OCI-LY7 (cell line): ENCODE measurements at regions not wholly inside any gene's neighbourhood (a gene's known extent, or its start where the extent isn't known, plus 50 kb on each side); places are given as distances from the start of the nearest gene placed in this dataset.
"Not testable (repeated sequence)": the region's sequence is repeated elsewhere in the genome, so short reads cannot be mapped to it uniquely, and the experiment has no call there.

Experiments
- BruUV-seq: library from RNA; stranded (reverse); fragments of 400-500 nt; replicated peaks from 2 replicates; lab custom pipeline; 2021; lab: Mats Ljungman, UMichigan
- CTCF ChIA-PET: fragments of 300-600 bp; sonication (Branson Sonifier 250); formaldehyde crosslinking; loops from one replicate; lab custom pipeline; 2022; ENCODE audit warnings: antibody characterized with exemption; ENCODE audit not compliant: unreplicated experiment; lab: Charles Lee
- POLR2A ChIA-PET: fragments of 300-600 bp; sonication (Branson Sonifier 250); formaldehyde crosslinking; loops from one replicate; lab custom pipeline; 2022; ENCODE audit warnings: antibody characterized with exemption; lab: Charles Lee
- DNase-seq: peaks from one replicate; pipeline ENCODE4 v3.0.0-alpha.2; 2015; ENCODE audit warnings: low spot score
- H2AFZ ChIP-seq: fragments of 200-600 bp; sonication (generic), shearing (Covaris generic); 2 replicates; pipeline ENCODE4 v1.6.1; 2014; ENCODE audit warnings: mild to moderate bottlenecking, antibody characterized with exemption, low read length, moderate library complexity
- H3K27ac ChIP-seq: fragments of 200-600 bp; sonication (generic); 2 replicates; pipeline ENCODE4 v1.5.1; 2014; ENCODE audit warnings: mixed run types, low read depth, mild to moderate bottlenecking, moderate library complexity, low read length, inconsistent platforms; ENCODE audit not compliant: poor library complexity, severe bottlenecking
- H3K36me3 ChIP-seq: fragments of 200-600 bp; sonication (generic); 2 replicates; pipeline ENCODE4 v1.6.1; 2014; ENCODE audit warnings: mild to moderate bottlenecking, antibody characterized with exemption, low read length, moderate library complexity, mixed read lengths; ENCODE audit not compliant: insufficient read depth
- H3K4me1 ChIP-seq: fragments of 200-600 bp; sonication (generic); 2 replicates; pipeline ENCODE4 v1.5.1; 2014; ENCODE audit warnings: mild to moderate bottlenecking, low read length; ENCODE audit not compliant: insufficient read depth, poor library complexity, severe bottlenecking
- H3K4me2 ChIP-seq: fragments of 200-600 bp; sonication (generic); 2 replicates; pipeline ENCODE4 v1.6.1; 2014; ENCODE audit warnings: mild to moderate bottlenecking, low read length
- H3K4me3 ChIP-seq: fragments of 200-600 bp; sonication (generic); 2 replicates; pipeline ENCODE4 v1.5.1; 2014; ENCODE audit warnings: mild to moderate bottlenecking, low read depth, low read length; ENCODE audit not compliant: poor library complexity, severe bottlenecking
- H3K79me2 ChIP-seq: fragments of 200-600 bp; sonication (generic); 2 replicates; pipeline ENCODE4 v1.6.1; 2016; ENCODE audit warnings: low read depth, mild to moderate bottlenecking, low read length, moderate library complexity, mixed read lengths; ENCODE audit not compliant: insufficient read depth
- H3K9me2 ChIP-seq: fragments of 200-600 bp; sonication (generic); 2 replicates; pipeline ENCODE4 v1.6.1; 2016; ENCODE audit warnings: mild to moderate bottlenecking, low read length, mixed read lengths; ENCODE audit not compliant: insufficient read depth
- H3K9me3 ChIP-seq: fragments of 200-600 bp; sonication (generic); 2 replicates; pipeline ENCODE4 v1.6.1; 2014; ENCODE audit warnings: mild to moderate bottlenecking, mixed run types, low read length, mixed read lengths
- H4K20me1 ChIP-seq: fragments of 200-600 bp; sonication (generic); 2 replicates; pipeline ENCODE4 v1.6.1; 2014; ENCODE audit warnings: mild to moderate bottlenecking, antibody characterized with exemption, low read length, moderate library complexity, mixed read lengths; ENCODE audit not compliant: insufficient read depth
- CTCF ChIP-seq: fragments of 200-600 bp; sonication (generic); conservative IDR thresholded peaks from 2 replicates; pipeline ENCODE4 v1.5.1; 2014; ENCODE audit warnings: mild to moderate bottlenecking, antibody characterized with exemption, low read length, moderate library complexity, mixed read lengths
- EZH2phosphoT487 ChIP-seq: fragments of 200-600 bp; sonication (generic); IDR thresholded peaks from 2 replicates; pipeline ENCODE4 v1.6.1; 2018; ENCODE audit warnings: low read depth, borderline replicate concordance, mild to moderate bottlenecking, mixed run types, antibody characterized with exemption, low read length, moderate library complexity, mixed read lengths
- intact Hi-C: fragments of 100-400 bp; cut with micrococcal nuclease; formaldehyde crosslinking; loops from one replicate; pipeline ENCODE4 v1.10.0; 2022; ENCODE audit not compliant: unreplicated experiment

GRCh38 chr2:62654876-62655359 is 50.6 kb upstream of the EHBP1 start:
- ChIA-PET POLR2A (interaction anchor here (0.7 kb wide), 2 partner anchors 90 to 339 kb away, joined by 3 read pairs; no protein-coding TSS in a partner anchor), CTCF (no interaction called here)
- no peaks in the 10 kb centered on the region for H3K4me1 ChIP-seq
- BruUV-seq = no TSS peak
- H3K4me3 ChIP-seq = no peak overlapping the region
- no peak for TF ChIP-seq EZH2phosphoT487
- no peak for TF ChIP-seq CTCF
- no peaks in the 10 kb centered on the region for H3K9me2 ChIP-seq
- H4K20me1 ChIP-seq = no peaks in the 10 kb centered on the region
- no peak overlapping the region for H2AFZ ChIP-seq
- no peaks in the 10 kb centered on the region for H3K9me3 ChIP-seq
- no peaks in the 10 kb centered on the region for H3K79me2 ChIP-seq
- no peak for DNase-seq
- H3K4me2 ChIP-seq = no peak overlapping the region
- H3K27ac ChIP-seq = no peak overlapping the region
- intact Hi-C loops = no loop called here
- H3K36me3 ChIP-seq = no peaks in the 10 kb centered on the region

- H3K4me3 ChIP-seq = no peak overlapping the region
- ChIA-PET POLR2A (no interaction called here), CTCF (no interaction called here)
- no peaks in the 10 kb centered on the region for H3K36me3 ChIP-seq
- no peak overlapping the region for H3K4me2 ChIP-seq
- no peak overlapping the region for H3K27ac ChIP-seq
- H3K4me1 ChIP-seq = no peaks in the 10 kb centered on the region
- H4K20me1 ChIP-seq = no peaks in the 10 kb centered on the region
- no peaks in the 10 kb centered on the region for H3K9me3 ChIP-seq
- DNase-seq = no peak
- no peaks in the 10 kb centered on the region for H3K9me2 ChIP-seq
- no peaks in the 10 kb centered on the region for H3K79me2 ChIP-seq
- no TSS peak for BruUV-seq
- TF ChIP-seq CTCF (no peak), EZH2phosphoT487 (no peak)
- no peak overlapping the region for H2AFZ ChIP-seq
- intact Hi-C loops = no loop called here
These were observed 51.1 kb upstream of the EHBP1 start for GRCh38 chr2:62654423-62654791.

GRCh38 chr2:62653582-62654422 is 51.7 kb upstream of the EHBP1 start:
- H4K20me1 ChIP-seq = no peaks in the 10 kb centered on the region
- POLR2A ChIA-PET = no interaction called here
- H3K4me2 ChIP-seq = no peak overlapping the region

GRCh38 chr2:62649087-62649486 is 56.4 kb upstream of the EHBP1 start:
- H3K4me3 ChIP-seq, H3K9me3 ChIP-seq, H3K9me2 ChIP-seq, H2AFZ ChIP-seq, H3K4me2 ChIP-seq, intact Hi-C loops, BruUV-seq, CTCF ChIA-PET, H4K20me1 ChIP-seq, POLR2A ChIA-PET, H3K79me2 ChIP-seq, H3K27ac ChIP-seq, H3K4me1 ChIP-seq, DNase-seq, H3K36me3 ChIP-seq: not testable (repeated sequence)

More at GRCh38 chr2:62653582-62654422, 51.7 kb upstream of the EHBP1 start:
- H3K79me2 ChIP-seq = no peaks in the 10 kb centered on the region
- no TSS peak for BruUV-seq
- intact Hi-C loops = no loop called here
- no peak overlapping the region for H3K27ac ChIP-seq
- H3K9me3 ChIP-seq = no peaks in the 10 kb centered on the region
- TF ChIP-seq EZH2phosphoT487 = no peak
- TF ChIP-seq CTCF = no peak
- H3K4me1 ChIP-seq = no peaks in the 10 kb centered on the region
- DNase-seq = no peak
- CTCF ChIA-PET = no interaction called here
- no peak overlapping the region for H3K4me3 ChIP-seq
- H2AFZ ChIP-seq = no peak overlapping the region
- H3K36me3 ChIP-seq = no peaks in the 10 kb centered on the region
- no peaks in the 10 kb centered on the region for H3K9me2 ChIP-seq
